ENCODE measurements at regions not wholly inside any gene's neighbourhood (a gene's known extent, or its start where the extent isn't known, plus 50 kb on each side); places are given as distances from the start of the nearest gene placed in this dataset.

GRCh38 chr2:122027510-122028217, 272.2 kb downstream of the TSN start:
- intact Hi-C loops (cut with DNase I), result no loop called here

GRCh38 chr2:122028371-122029100, 273.1 kb downstream of the TSN start:
- no peaks in the 10 kb centered on the region for H3K27me3 ChIP-seq
- H3K27ac ChIP-seq, result no peak overlapping the region
- intact Hi-C loops (cut with DNase I), result no loop called here
- WGBS, 2 donors, result 43 to 44% methylated on average over 7 of the region's 7 CpGs
- no peaks in the 10 kb centered on the region for H3K9me3 ChIP-seq
- ATAC-seq (peak; percentile 68), DNase-seq (no peak)
- no peaks in the 10 kb centered on the region for H3K4me1 ChIP-seq
- TF ChIP-seq CTCF (IDR thresholded peaks at IDR 0.05) (no peak), POLR2A (IDR thresholded peaks at IDR 0.05) (no peak)
- H3K36me3 ChIP-seq (replicated peaks in 1 of 2; ENCODE audit: insufficient read depth in 1 of 2, low read depth in 2 of 2), result no peaks in the 10 kb centered on the region
- no peak overlapping the region for H3K4me3 ChIP-seq

More at GRCh38 chr2:122027510-122028217, 272.2 kb downstream of the TSN start:
- ATAC-seq (no peak), DNase-seq (no peak)
- Histone ChIP-seq H3K9me3 (no peaks in the 10 kb centered on the region), H3K27me3 (no peaks in the 10 kb centered on the region), H3K36me3 (replicated peaks in 1 of 2; ENCODE audit: insufficient read depth in 1 of 2, low read depth in 2 of 2) (no peaks in the 10 kb centered on the region), H3K27ac (no peak overlapping the region), H3K4me3 (no peak overlapping the region), H3K4me1 (no peaks in the 10 kb centered on the region)
- WGBS, 2 donors, result 77 to 84% methylated on average over 9 of the region's 9 CpGs
- TF ChIP-seq CTCF (IDR thresholded peaks at IDR 0.05), result no peak
- TF ChIP-seq POLR2A (IDR thresholded peaks at IDR 0.05), result no peak

GRCh38 chr2:122029456-122029855, 274.0 kb downstream of the TSN start:
- DNase-seq (no peak), ATAC-seq (no peak)
- no peaks in the 10 kb centered on the region for H3K4me1 ChIP-seq
- TF ChIP-seq CTCF (IDR thresholded peaks at IDR 0.05), result no peak
- no peak for TF ChIP-seq POLR2A (IDR thresholded peaks at IDR 0.05)
- H3K27ac ChIP-seq, result no peak overlapping the region
- H3K9me3 ChIP-seq, result no peaks in the 10 kb centered on the region
- H3K27me3 ChIP-seq, result no peaks in the 10 kb centered on the region
- H3K36me3 ChIP-seq (replicated peaks in 1 of 2; ENCODE audit: insufficient read depth in 1 of 2, low read depth in 2 of 2), result no peaks in the 10 kb centered on the region
- intact Hi-C loops (cut with DNase I), result no loop called here
- H3K4me3 ChIP-seq, result no peak overlapping the region
- WGBS, 2 donors, result 79 to 84% methylated on average over 7 of the region's 7 CpGs

- no peaks in the 10 kb centered on the region for H3K36me3 ChIP-seq (replicated peaks in 1 of 2; ENCODE audit: insufficient read depth in 1 of 2, low read depth in 2 of 2)
- no peak for TF ChIP-seq CTCF (IDR thresholded peaks at IDR 0.05)
- TF ChIP-seq POLR2A (IDR thresholded peaks at IDR 0.05), result no peak
- intact Hi-C loops (cut with DNase I), result no loop called here
- H3K4me3 ChIP-seq, result no peak overlapping the region
- 65 to 73% methylated on average over 3 of the region's 3 CpGs for WGBS, 2 donors
- H3K27ac ChIP-seq, result no peak overlapping the region
- H3K9me3 ChIP-seq, result no peaks in the 10 kb centered on the region
- no peaks in the 10 kb centered on the region for H3K27me3 ChIP-seq
- no peak for ATAC-seq
- no peaks in the 10 kb centered on the region for H3K4me1 ChIP-seq
- no peak for DNase-seq
Measured at GRCh38 chr2:122029945-122030344, 274.5 kb downstream of the TSN start.

All from body of pancreas (tissue), 4 donors.